IMR-90 (cell line): ENCODE measurements at regions not wholly inside any gene's neighbourhood (a gene's known extent, or its start where the extent isn't known, plus 50 kb on each side); places are given as distances from the start of the nearest gene placed in this dataset.

Experiments
- ATAC-seq: fragments of 200-7000 bp; cut with Tn5 transposase; 2 replicates; pipeline ENCODE4 v1.9.1; 2020; ENCODE audit warnings: low read depth, mild to moderate bottlenecking, moderate library complexity
- BruUV-seq: library from RNA; stranded (reverse); fragments of 400-500 nt; replicated peaks from 2 replicates; lab custom pipeline; 2021; lab: Mats Ljungman, UMichigan
- CTCF ChIA-PET: fragments of 300-600 bp; formaldehyde crosslinking; extraction: SDS; loops from one replicate; lab custom pipeline; 2021; ENCODE audit warnings: antibody characterized with exemption; lab: Yijun Ruan, JAX
- POLR2A ChIA-PET: fragments of 300-600 bp; sonication (Branson Sonifier 250); formaldehyde crosslinking; loops from one replicate; lab custom pipeline; 2022; ENCODE audit warnings: antibody characterized with exemption; ENCODE audit not compliant: unreplicated experiment; lab: Charles Lee
- DNase-seq: peaks from one replicate; pipeline ENCODE4 v3.0.0; 2013
- H2AFZ ChIP-seq: replicated peaks from 2 replicates; pipeline ENCODE3; 2013; ENCODE audit warnings: low read length, mild to moderate bottlenecking; ENCODE audit not compliant: poor library complexity
- H2AK5ac ChIP-seq: 2 replicates; pipeline ENCODE4 v1.6.1; 2013; ENCODE audit warnings: low read depth, low read length, inconsistent platforms
- H2AK9ac ChIP-seq: replicated peaks from 2 replicates; pipeline ENCODE3; 2013; ENCODE audit warnings: mild to moderate bottlenecking, low read depth, low read length, moderate library complexity; ENCODE audit not compliant: poor library complexity
- H2BK120ac ChIP-seq: 2 replicates; pipeline ENCODE4 v1.6.1; 2013; ENCODE audit warnings: low read depth, low read length, inconsistent platforms
- H2BK15ac ChIP-seq: 3 replicates; pipeline ENCODE4 v1.6.1; 2013; ENCODE audit warnings: low read depth, low read length, inconsistent platforms
- H2BK20ac ChIP-seq: 2 replicates; pipeline ENCODE4 v1.6.1; 2013; ENCODE audit warnings: low read depth, mild to moderate bottlenecking, inconsistent platforms, low read length, moderate library complexity
- H2BK5ac ChIP-seq: 2 replicates; pipeline ENCODE4 v1.6.1; 2013; ENCODE audit warnings: mild to moderate bottlenecking, low read depth, low read length, inconsistent platforms; ENCODE audit not compliant: poor library complexity, severe bottlenecking
- H3K14ac ChIP-seq: replicated peaks from 2 replicates; pipeline ENCODE4 v1.6.1; 2013; ENCODE audit warnings: low read depth, low read length, inconsistent platforms
- H3K18ac ChIP-seq: 2 replicates; pipeline ENCODE4 v1.6.1; 2013; ENCODE audit warnings: low read depth, low read length, control low read depth
- H3K23ac ChIP-seq: 2 replicates; pipeline ENCODE4 v1.6.1; 2013; ENCODE audit warnings: low read depth, low read length, inconsistent platforms
- H3K27ac ChIP-seq: 2 replicates; pipeline ENCODE4 v1.5.1; 2013; ENCODE audit warnings: mild to moderate bottlenecking, control low read depth, low read length; ENCODE audit not compliant: insufficient read depth
- H3K27me3 ChIP-seq: 2 replicates; pipeline ENCODE4 v1.6.1; 2013; ENCODE audit warnings: low read length; ENCODE audit not compliant: control insufficient read depth, insufficient read depth
- H3K36me3 ChIP-seq: 2 replicates; pipeline ENCODE4 v1.6.1; 2013; ENCODE audit warnings: low read length, mixed read lengths; ENCODE audit not compliant: control insufficient read depth, insufficient read depth
- H3K4ac ChIP-seq: 2 replicates; pipeline ENCODE4 v1.6.1; 2013; ENCODE audit warnings: low read depth, low read length, inconsistent platforms
- H3K4me1 ChIP-seq: 2 replicates; pipeline ENCODE4 v1.6.1; 2013; ENCODE audit warnings: low read length, mixed read lengths; ENCODE audit not compliant: control insufficient read depth, insufficient read depth
- H3K4me2 ChIP-seq: 2 replicates; pipeline ENCODE4 v1.6.1; 2013; ENCODE audit warnings: low read depth, mild to moderate bottlenecking, control low read depth, low read length, moderate library complexity
- H3K4me3 ChIP-seq: 2 replicates; pipeline ENCODE4 v1.5.1; 2013; ENCODE audit warnings: low read depth, mild to moderate bottlenecking, control low read depth, low read length, moderate library complexity; ENCODE audit not compliant: insufficient read depth
- H3K56ac ChIP-seq: 2 replicates; pipeline ENCODE4 v1.6.1; 2013; ENCODE audit warnings: low read length, inconsistent platforms; ENCODE audit not compliant: insufficient read depth; ENCODE audit errors: extremely low read depth
- H3K79me1 ChIP-seq, 2 experiments: 2 replicates each; pipeline ENCODE4 v1.6.1; 2013; ENCODE audit warnings: low read length in 2 of 2, inconsistent platforms in 1 of 2, low read depth in 1 of 2
- H3K9ac ChIP-seq: 2 replicates; pipeline ENCODE4 v1.6.1; 2013; ENCODE audit warnings: low read depth, low read length, control low read depth
- H3K9me1 ChIP-seq: 2 replicates; pipeline ENCODE4 v1.6.1; 2013; ENCODE audit warnings: low read length, inconsistent platforms; ENCODE audit not compliant: insufficient read depth
- H3K9me3 ChIP-seq: 2 replicates; pipeline ENCODE4 v1.6.1; 2013; ENCODE audit warnings: low read length; ENCODE audit not compliant: control insufficient read depth, insufficient read depth
- H4K20me1 ChIP-seq: 2 replicates; pipeline ENCODE4 v1.6.1; 2013; ENCODE audit warnings: low read length, inconsistent platforms; ENCODE audit not compliant: insufficient read depth
- H4K5ac ChIP-seq: 2 replicates; pipeline ENCODE4 v1.6.1; 2013; ENCODE audit warnings: mild to moderate bottlenecking, low read depth, low read length, control low read depth
- H4K8ac ChIP-seq, 2 experiments: 2 replicates each; pipeline ENCODE4 v1.6.1; 2013; ENCODE audit warnings: low read depth in 2 of 2, low read length in 2 of 2, control low read depth in 1 of 2, inconsistent platforms in 1 of 2
- H4K91ac ChIP-seq: 2 replicates; pipeline ENCODE4 v1.6.1; 2013; ENCODE audit warnings: low read depth, low read length, inconsistent platforms; ENCODE audit not compliant: insufficient read depth
- CTCF ChIP-seq: conservative IDR thresholded peaks from 2 replicates; pipeline ENCODE4 v1.5.1; 2012; ENCODE audit warnings: mild to moderate bottlenecking, low read depth, low read length, improper control_type of control experiment
- WGBS, 2 experiments: methylation state at CpG; one replicate each; pipeline versions ENCODE4 v1.1.5 to v1.1.7; 2013; ENCODE audit warnings: missing lambda C conversion rate in 2 of 2; ENCODE audit not compliant: insufficient read length in 1 of 2; ENCODE audit errors: extremely low coverage in 2 of 2; 5-methylcytosine and 5-hydroxymethylcytosine counted together
- dilution Hi-C: fragments of 300-500 bp; cut with HindIII; formaldehyde crosslinking; loops from one replicate; pipeline ENCODE4 v1.14.3; 2018; ENCODE audit warnings: low sequenced_read_pairs; ENCODE audit not compliant: unreplicated experiment
- in situ Hi-C: fragments of 300-500 bp; cut with MboI; formaldehyde crosslinking; loops from 3 replicates; pipeline ENCODE4 v1.14.3; 2019; ENCODE audit warnings: low sequenced_read_pairs, inconsistent platforms, mixed read lengths
- intact Hi-C: fragments of 100-400 bp; cut with micrococcal nuclease; formaldehyde crosslinking; loops from 2 replicates; pipeline ENCODE4 v1.10.0; 2022

DNA sequence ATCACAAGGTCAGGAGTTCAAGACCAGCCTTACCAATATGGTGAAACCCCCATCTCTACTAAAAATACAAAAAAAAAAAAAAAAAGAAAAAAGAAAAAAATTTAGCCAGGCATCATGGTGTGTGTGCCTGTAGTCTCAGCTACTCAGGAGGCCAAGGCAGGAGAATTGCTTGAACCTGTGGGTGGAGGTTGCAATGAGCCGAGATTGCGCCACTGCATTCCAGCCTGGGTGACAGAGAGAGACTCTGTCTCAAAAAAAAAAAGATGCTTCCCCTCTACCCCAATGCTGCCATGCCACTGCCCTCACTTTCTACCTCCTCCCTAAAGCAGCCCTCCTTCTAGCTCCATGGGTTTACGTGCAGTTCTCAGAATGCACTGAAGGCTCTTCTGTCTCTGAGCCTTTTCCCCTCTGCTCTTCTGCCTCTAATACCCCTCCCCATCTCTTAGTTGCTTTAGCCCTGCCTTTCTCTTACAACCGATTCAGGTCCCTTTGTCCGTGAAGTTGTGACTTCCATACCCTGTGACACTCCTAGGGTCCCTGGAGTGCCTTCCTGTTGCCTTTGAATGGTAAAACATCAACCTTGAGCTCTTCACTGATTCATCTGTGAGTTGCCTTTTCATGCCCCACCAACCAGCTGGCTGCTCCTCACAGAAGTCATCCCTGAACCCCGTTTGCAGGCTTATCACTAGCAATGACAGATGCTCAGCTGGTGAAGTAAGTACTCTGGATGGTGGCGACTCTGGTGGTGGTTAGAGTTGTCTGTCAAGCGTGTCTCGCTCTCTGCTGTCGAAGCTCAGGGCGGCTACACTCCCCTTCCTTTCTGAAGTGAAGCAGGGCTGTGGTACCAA is 234.9 kb downstream of the RHOU start:
- in situ Hi-C loops (no loop called here), dilution Hi-C loops (no loop called here), intact Hi-C loops (no loop called here)
- H2AK9ac ChIP-seq = no peak overlapping the region
- H3K14ac ChIP-seq = no peak overlapping the region
- peak overlapping the region; percentile 3; the same call in 1 of the 3 replicates for H2BK15ac ChIP-seq
- no peak overlapping the region for H3K27ac ChIP-seq
- no peaks in the 10 kb centered on the region for H3K9me1 ChIP-seq
- H2BK20ac ChIP-seq = no peak overlapping the region
- H2BK120ac ChIP-seq = no peak overlapping the region
- H4K91ac ChIP-seq = no peak overlapping the region; the same call in 1 of the 2 replicates
- no peaks in the 10 kb centered on the region for H3K27me3 ChIP-seq
- WGBS, 2 experiments = 94% methylated on average over 4 of the region's 11 CpGs; no CpG with 5 or more reads in 1 of the 2 experiments
- H4K5ac ChIP-seq = no peak overlapping the region
- DNase-seq (no peak), ATAC-seq (no peak)
- H4K8ac ChIP-seq = no peak overlapping the region
- no peak for TF ChIP-seq CTCF
- ChIA-PET CTCF (interaction anchor here (0.7 kb wide), 1 partner anchor 36 kb away, joined by 4 read pairs; no protein-coding TSS in a partner anchor), POLR2A (no interaction called here)
- 0 out of 2 replicates have a peak overlapping the region, but pooled peaks have one; percentile 24 for H2AK5ac ChIP-seq
- no peak overlapping the region for H3K23ac ChIP-seq
- H3K4me1 ChIP-seq = peaks cover 2% of the 10 kb centered on the region; the same call in 1 of the 2 replicates
- H3K79me1 ChIP-seq = no peaks in the 10 kb centered on the region
- no TSS peak for BruUV-seq
- H3K4me2 ChIP-seq = no peak overlapping the region
- no peak overlapping the region for H3K9ac ChIP-seq
- no peak overlapping the region for H3K4me3 ChIP-seq
- H3K4ac ChIP-seq = no peak overlapping the region
- H3K9me3 ChIP-seq = no peaks in the 10 kb centered on the region
- H3K56ac ChIP-seq = no peak overlapping the region
- no peak overlapping the region for H2BK5ac ChIP-seq
- no peaks in the 10 kb centered on the region for H4K20me1 ChIP-seq
- no peak overlapping the region for H2AFZ ChIP-seq
- H3K18ac ChIP-seq = no peak overlapping the region
- no peaks in the 10 kb centered on the region for H3K36me3 ChIP-seq
